GM23338 (cell line): ENCODE measurements at regions not wholly inside any gene's neighbourhood (a gene's known extent, or its start where the extent isn't known, plus 50 kb on each side); places are given as distances from the start of the nearest gene placed in this dataset.

Experiments used
- ATAC-seq: fragments of 200-7000 bp; cut with Tn5 transposase; 3 replicates; pipeline ENCODE4 v1.9.1; 2020
- DNase-seq: peaks from one replicate; pipeline ENCODE4 v3.0.0-alpha.2; 2015; ENCODE audit warnings: low spot score
- H2AFZ ChIP-seq: fragments of 200-600 bp; sonication (generic); 2 replicates; pipeline ENCODE4 v1.8.0; 2016; ENCODE audit warnings: antibody characterized with exemption, mild to moderate bottlenecking, moderate library complexity
- H3F3A ChIP-seq: fragments of 200-600 bp; sonication (generic); replicated peaks from 2 replicates; pipeline ENCODE4 v1.8.0; 2017; ENCODE audit warnings: antibody characterized with exemption, mixed run types, low read depth
- H3K27ac ChIP-seq: fragments of 200-600 bp; sonication (generic); 2 replicates; pipeline ENCODE4 v1.6.1; 2016; ENCODE audit warnings: low read depth
- H3K27me3 ChIP-seq: fragments of 200-600 bp; sonication (generic); 2 replicates; pipeline ENCODE4 v1.8.0; 2016; ENCODE audit warnings: mild to moderate bottlenecking, mixed run types, moderate library complexity; ENCODE audit not compliant: insufficient read depth
- H3K36me3 ChIP-seq: fragments of 200-600 bp; sonication (generic); 2 replicates; pipeline ENCODE4 v1.8.0; 2016; ENCODE audit warnings: mild to moderate bottlenecking; ENCODE audit not compliant: insufficient read depth
- H3K4me1 ChIP-seq: fragments of 200-600 bp; sonication (generic); 2 replicates; pipeline ENCODE4 v1.8.0; 2016; ENCODE audit warnings: mild to moderate bottlenecking, moderate library complexity; ENCODE audit not compliant: insufficient read depth
- H3K4me2 ChIP-seq: fragments of 200-600 bp; sonication (generic); 2 replicates; pipeline ENCODE4 v1.7.1; 2017; ENCODE audit warnings: mixed run types
- H3K4me3 ChIP-seq: fragments of 200-600 bp; sonication (generic); 2 replicates; pipeline ENCODE4 v1.6.1; 2016; ENCODE audit warnings: mixed run types
- H3K79me2 ChIP-seq: fragments of 200-600 bp; sonication (generic); replicated peaks from 2 replicates; pipeline ENCODE4 v1.8.0; 2017; ENCODE audit warnings: mild to moderate bottlenecking; ENCODE audit not compliant: insufficient read depth
- H3K9me2 ChIP-seq: fragments of 200-600 bp; sonication (generic); 2 replicates; pipeline ENCODE4 v1.8.0; 2017; ENCODE audit not compliant: insufficient read depth
- H4K20me1 ChIP-seq: fragments of 200-600 bp; sonication (generic); replicated peaks from 2 replicates; pipeline ENCODE4 v1.8.0; 2017; ENCODE audit warnings: mild to moderate bottlenecking; ENCODE audit not compliant: insufficient read depth
- H3K27ac Mint-ChIP-seq: 2 replicates; pipeline ENCODE4 v1.8.0; 2020; ENCODE audit warnings: inconsistent platforms, mild to moderate bottlenecking, moderate library complexity, mixed read lengths
- H3K27me3 Mint-ChIP-seq: 3 replicates; pipeline ENCODE4 v1.8.0; 2022; ENCODE audit warnings: low read depth, mild to moderate bottlenecking, moderate library complexity, mixed read lengths, inconsistent platforms; ENCODE audit not compliant: insufficient read depth, poor library complexity
- H3K36me3 Mint-ChIP-seq: 3 replicates; pipeline ENCODE4 v1.8.0; 2021; ENCODE audit warnings: low read depth, mild to moderate bottlenecking, inconsistent platforms, moderate library complexity, mixed read lengths
- H3K4me1 Mint-ChIP-seq: 3 replicates; pipeline ENCODE4 v1.8.0; 2020; ENCODE audit warnings: mild to moderate bottlenecking, inconsistent platforms, mixed read lengths
- H3K4me3 Mint-ChIP-seq: 3 replicates; pipeline ENCODE4 v1.8.0; 2021; ENCODE audit warnings: moderate library complexity, mild to moderate bottlenecking, inconsistent platforms, mixed read lengths
- H3K9me3 Mint-ChIP-seq: 3 replicates; pipeline ENCODE4 v1.8.0; 2020; ENCODE audit warnings: moderate library complexity, mild to moderate bottlenecking, inconsistent platforms, mixed read lengths
- CREB1 ChIP-seq: fragments of 250-450 bp; sonication (Bioruptor Pico); IDR thresholded peaks from 2 replicates; pipeline ENCODE4 v1.5.0; 2020; ENCODE audit warnings: low read depth, mild to moderate bottlenecking, moderate library complexity
- CTCF ChIP-seq, 2 experiments: fragments of 200-600 bp in 1 of 2; sonication (generic) in 1 of 2; conservative IDR thresholded peaks; 2 replicates each; pipeline versions ENCODE4 v1.5.1 to v1.6.1; 2016 to 2017; ENCODE audit warnings: antibody characterized with exemption in 2 of 2, low read depth in 2 of 2, mild to moderate bottlenecking in 2 of 2, moderate library complexity in 1 of 2
- EZH2 ChIP-seq: fragments of 200-600 bp; sonication (generic); IDR thresholded peaks from one replicate; pipeline ENCODE4 v1.8.0; 2017; ENCODE audit warnings: antibody characterized with exemption, mild to moderate bottlenecking, low read depth; ENCODE audit not compliant: unreplicated experiment
- EZH2phosphoT487 ChIP-seq: fragments of 200-600 bp; sonication (generic); IDR thresholded peaks from one replicate; pipeline ENCODE4 v1.8.1; 2018; ENCODE audit warnings: antibody characterized with exemption; ENCODE audit not compliant: unreplicated experiment
- JUNB ChIP-seq: IDR thresholded peaks from one replicate; pipeline ENCODE4 v1.6.1; 2016; ENCODE audit warnings: antibody characterized with exemption; ENCODE audit not compliant: unreplicated experiment
- NANOG ChIP-seq: IDR thresholded peaks from 2 replicates; pipeline ENCODE4 v1.6.1; 2016; ENCODE audit warnings: antibody characterized with exemption, borderline replicate concordance
- POLR2AphosphoS5 ChIP-seq: IDR thresholded peaks from 2 replicates; pipeline ENCODE4 v1.6.1; 2016; ENCODE audit warnings: antibody characterized with exemption, low read depth
- REST ChIP-seq: IDR thresholded peaks from one replicate; pipeline ENCODE4 v1.6.1; 2018; ENCODE audit warnings: antibody characterized with exemption; ENCODE audit not compliant: unreplicated experiment
- STAT1 ChIP-seq: IDR thresholded peaks from one replicate; pipeline ENCODE4 v1.6.1; 2016; ENCODE audit warnings: antibody characterized with exemption; ENCODE audit not compliant: unreplicated experiment
- ZNF114 ChIP-seq: fragments of 250-450 bp; sonication (Bioruptor Pico); IDR thresholded peaks from 2 replicates; pipeline ENCODE4 v1.5.0; 2020; ENCODE audit warnings: mild to moderate bottlenecking, moderate library complexity
- ZNF331 ChIP-seq: fragments of 250-450 bp; sonication (Bioruptor Pico); IDR thresholded peaks from 2 replicates; pipeline ENCODE4 v1.5.0; 2020; ENCODE audit warnings: low read depth, mild to moderate bottlenecking, moderate library complexity
- TF ChIP-seq, protein P1 (sequence below): IDR thresholded peaks from 2 replicates; pipeline ENCODE4 v1.6.1; 2016; ENCODE audit warnings: antibody characterized with exemption

- no peak overlapping the region for H3K4me3 ChIP-seq
- Mint-ChIP-seq H3K27ac (no peak overlapping the region), H3K36me3 (no peaks in the 10 kb centered on the region), H3K9me3 (no peaks in the 10 kb centered on the region), H3K4me1 (peaks cover 4% of the 10 kb centered on the region; the same call in 2 of the 3 replicates), H3K27me3 (no peaks in the 10 kb centered on the region), H3K4me3 (no peak overlapping the region)
- no peak for ATAC-seq
- no peak overlapping the region for H3K27ac ChIP-seq
- H3K4me2 ChIP-seq: no peak overlapping the region
- no peak for TF ChIP-seq ZNF331 (CRISPR knock-in tag)
- TF ChIP-seq REST: no peak
- TF ChIP-seq NANOG: no peak
- TF ChIP-seq CREB1 (CRISPR knock-in tag): no peak
- no peak for TF ChIP-seq CTCF (conservative IDR thresholded peaks at IDR 0.05; ENCODE audit: low read depth in 2 of 2)
- no peak overlapping the region; the same call in 1 of the 2 replicates for H2AFZ ChIP-seq
- H3K79me2 ChIP-seq: no peaks in the 10 kb centered on the region
- no peaks in the 10 kb centered on the region for H3K9me2 ChIP-seq
- no peaks in the 10 kb centered on the region for H3K4me1 ChIP-seq
- no peaks in the 10 kb centered on the region for H3K36me3 ChIP-seq
- no peak for DNase-seq
- no peaks in the 10 kb centered on the region for H3K27me3 ChIP-seq
- H4K20me1 ChIP-seq: no peaks in the 10 kb centered on the region
- no peaks in the 10 kb centered on the region for H3F3A ChIP-seq
Measured at GRCh38 chr7:113207441-113207840, 89.1 kb upstream of the SMIM30 start.

DNA sequence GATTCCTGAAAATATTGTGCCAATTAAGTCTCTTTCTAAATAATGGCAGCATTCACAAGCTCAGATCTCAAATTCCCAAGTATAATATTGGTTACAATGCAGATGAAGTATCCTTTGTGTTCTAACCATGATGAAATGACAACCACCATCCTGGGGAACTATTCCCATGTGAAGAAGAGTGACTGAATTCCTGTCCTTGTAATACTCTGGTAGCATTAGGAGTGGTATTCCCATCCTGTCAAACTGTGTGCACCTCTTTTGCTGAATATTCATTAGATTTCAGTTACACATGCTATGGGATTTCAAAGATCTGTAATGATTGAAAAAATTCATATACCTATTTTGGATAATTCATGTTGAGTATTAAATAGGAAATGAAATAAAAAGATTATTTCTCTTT is 86.1 kb upstream of the SMIM30 start:
- ATAC-seq (no peak), DNase-seq (no peak)
- no peaks in the 10 kb centered on the region for H3K36me3 ChIP-seq
- no peaks in the 10 kb centered on the region for H3K27me3 ChIP-seq
- no peak overlapping the region for H3K4me3 Mint-ChIP-seq
- peaks cover under 1% of the 10 kb centered on the region; the same call in 1 of the 3 replicates for H3K4me1 Mint-ChIP-seq
- no peaks in the 10 kb centered on the region for H3K9me3 Mint-ChIP-seq
- H3K27me3 Mint-ChIP-seq: no peaks in the 10 kb centered on the region
- no peak overlapping the region for H3K27ac Mint-ChIP-seq
- no peaks in the 10 kb centered on the region for H4K20me1 ChIP-seq
- no peaks in the 10 kb centered on the region for H3K36me3 Mint-ChIP-seq
- no peaks in the 10 kb centered on the region for H3K4me1 ChIP-seq
- H2AFZ ChIP-seq: no peak overlapping the region
- no peak overlapping the region for H3K4me3 ChIP-seq
- no peak overlapping the region for H3K4me2 ChIP-seq
- no peaks in the 10 kb centered on the region for H3K9me2 ChIP-seq
- no peaks in the 10 kb centered on the region for H3F3A ChIP-seq
- no peak overlapping the region for H3K27ac ChIP-seq
- H3K79me2 ChIP-seq: no peaks in the 10 kb centered on the region
- no peak for TF ChIP-seq EZH2phosphoT487
- TF ChIP-seq EZH2: no peak
- no peak for TF ChIP-seq CTCF (conservative IDR thresholded peaks at IDR 0.05; ENCODE audit: low read depth in 2 of 2)
- no peak for TF ChIP-seq NANOG
- TF ChIP-seq, protein P1, sequence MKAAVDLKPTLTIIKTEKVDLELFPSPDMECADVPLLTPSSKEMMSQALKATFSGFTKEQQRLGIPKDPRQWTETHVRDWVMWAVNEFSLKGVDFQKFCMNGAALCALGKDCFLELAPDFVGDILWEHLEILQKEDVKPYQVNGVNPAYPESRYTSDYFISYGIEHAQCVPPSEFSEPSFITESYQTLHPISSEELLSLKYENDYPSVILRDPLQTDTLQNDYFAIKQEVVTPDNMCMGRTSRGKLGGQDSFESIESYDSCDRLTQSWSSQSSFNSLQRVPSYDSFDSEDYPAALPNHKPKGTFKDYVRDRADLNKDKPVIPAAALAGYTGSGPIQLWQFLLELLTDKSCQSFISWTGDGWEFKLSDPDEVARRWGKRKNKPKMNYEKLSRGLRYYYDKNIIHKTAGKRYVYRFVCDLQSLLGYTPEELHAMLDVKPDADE: no peak
- TF ChIP-seq POLR2AphosphoS5: no peak
- TF ChIP-seq CREB1 (CRISPR knock-in tag): no peak
- TF ChIP-seq REST: no peak
- no peak for TF ChIP-seq JUNB
- no peak for TF ChIP-seq ZNF114 (CRISPR knock-in tag)
- no peak for TF ChIP-seq STAT1
- TF ChIP-seq ZNF331 (CRISPR knock-in tag): no peak
